ENCODE measurements at regions not wholly inside any gene's neighbourhood (a gene's known extent, or its start where the extent isn't known, plus 50 kb on each side); places are given as distances from the start of the nearest gene placed in this dataset.
A peak's percentile ranks its signal among the peaks of the same experiment; 100 is the strongest.
"Not testable (repeated sequence)": the region's sequence is repeated elsewhere in the genome, so short reads cannot be mapped to it uniquely, and the experiment has no call there.

- not testable (repeated sequence) for H2AFZ ChIP-seq; H3K79me2 ChIP-seq (replicated peaks; ENCODE audit: insufficient read depth); DNase-seq (ENCODE audit: low spot score); H3K9me2 ChIP-seq (ENCODE audit: insufficient read depth); H3F3A ChIP-seq (replicated peaks; ENCODE audit: low read depth); H3K27ac Mint-ChIP-seq; ATAC-seq; H3K36me3 ChIP-seq (ENCODE audit: insufficient read depth); H3K36me3 Mint-ChIP-seq (ENCODE audit: low read depth); H3K27me3 Mint-ChIP-seq (ENCODE audit: insufficient read depth, low read depth, poor library complexity); H3K4me1 Mint-ChIP-seq; H4K20me1 ChIP-seq (replicated peaks; ENCODE audit: insufficient read depth); H3K4me2 ChIP-seq; H3K27me3 ChIP-seq (ENCODE audit: insufficient read depth); H3K4me1 ChIP-seq (ENCODE audit: insufficient read depth); H3K4me3 Mint-ChIP-seq; H3K27ac ChIP-seq (ENCODE audit: low read depth)
- H3K4me3 ChIP-seq, result 0 out of 2 replicates have a peak overlapping the region, but pooled peaks have one; percentile 43
- peaks cover 42% of the 10 kb centered on the region for H3K9me3 Mint-ChIP-seq
Observed at GRCh38 chr9:65566018-65566417, 109.7 kb upstream of the ZNG1E start.

GRCh38 chr9:65519018-65519417 lies 156.7 kb upstream of the ZNG1E start:
- H3K4me2 ChIP-seq; H3K4me3 Mint-ChIP-seq; ATAC-seq; DNase-seq (ENCODE audit: low spot score); H3K4me1 ChIP-seq (ENCODE audit: insufficient read depth); H3K36me3 Mint-ChIP-seq (ENCODE audit: low read depth); H4K20me1 ChIP-seq (replicated peaks; ENCODE audit: insufficient read depth); H3K9me2 ChIP-seq (ENCODE audit: insufficient read depth); H3K36me3 ChIP-seq (ENCODE audit: insufficient read depth); H2AFZ ChIP-seq; H3K27me3 Mint-ChIP-seq (ENCODE audit: insufficient read depth, low read depth, poor library complexity); H3K27ac ChIP-seq (ENCODE audit: low read depth); H3K27me3 ChIP-seq (ENCODE audit: insufficient read depth); H3K4me1 Mint-ChIP-seq; H3K4me3 ChIP-seq; H3K79me2 ChIP-seq (replicated peaks; ENCODE audit: insufficient read depth); H3K27ac Mint-ChIP-seq; H3F3A ChIP-seq (replicated peaks; ENCODE audit: low read depth): not testable (repeated sequence)
- H3K9me3 Mint-ChIP-seq, result peaks cover 20% of the 10 kb centered on the region

- not testable (repeated sequence) for H2AFZ ChIP-seq; H3K4me2 ChIP-seq; H3K4me3 Mint-ChIP-seq; H3K79me2 ChIP-seq (replicated peaks; ENCODE audit: insufficient read depth); H3K27me3 ChIP-seq (ENCODE audit: insufficient read depth); H3F3A ChIP-seq (replicated peaks; ENCODE audit: low read depth); H3K9me2 ChIP-seq (ENCODE audit: insufficient read depth); H3K36me3 ChIP-seq (ENCODE audit: insufficient read depth); H3K27me3 Mint-ChIP-seq (ENCODE audit: insufficient read depth, low read depth, poor library complexity); H3K4me1 ChIP-seq (ENCODE audit: insufficient read depth); H3K4me1 Mint-ChIP-seq; DNase-seq (ENCODE audit: low spot score); H3K36me3 Mint-ChIP-seq (ENCODE audit: low read depth); H4K20me1 ChIP-seq (replicated peaks; ENCODE audit: insufficient read depth); H3K4me3 ChIP-seq; H3K27ac ChIP-seq (ENCODE audit: low read depth); ATAC-seq; H3K27ac Mint-ChIP-seq
- peaks cover 41% of the 10 kb centered on the region for H3K9me3 Mint-ChIP-seq
Observed at GRCh38 chr9:65514465-65514864, 161.3 kb upstream of the ZNG1E start.

GRCh38 chr9:65507897-65508296 lies 167.8 kb upstream of the ZNG1E start:
- H3K9me2 ChIP-seq (ENCODE audit: insufficient read depth); DNase-seq (ENCODE audit: low spot score); H3K27me3 ChIP-seq (ENCODE audit: insufficient read depth); H4K20me1 ChIP-seq (replicated peaks; ENCODE audit: insufficient read depth); H2AFZ ChIP-seq; H3K79me2 ChIP-seq (replicated peaks; ENCODE audit: insufficient read depth); H3K27me3 Mint-ChIP-seq (ENCODE audit: insufficient read depth, low read depth, poor library complexity); H3K4me3 ChIP-seq; H3K36me3 ChIP-seq (ENCODE audit: insufficient read depth); H3K27ac ChIP-seq (ENCODE audit: low read depth); ATAC-seq; H3K36me3 Mint-ChIP-seq (ENCODE audit: low read depth); H3K4me3 Mint-ChIP-seq; H3K4me2 ChIP-seq; H3K27ac Mint-ChIP-seq; H3F3A ChIP-seq (replicated peaks; ENCODE audit: low read depth); H3K4me1 ChIP-seq (ENCODE audit: insufficient read depth); H3K4me1 Mint-ChIP-seq: not testable (repeated sequence)
- peaks cover 33% of the 10 kb centered on the region for H3K9me3 Mint-ChIP-seq

- not testable (repeated sequence) for H3K4me3 ChIP-seq; H2AFZ ChIP-seq; DNase-seq (ENCODE audit: low spot score); ATAC-seq; H3K4me3 Mint-ChIP-seq; H3K4me1 Mint-ChIP-seq; H3F3A ChIP-seq (replicated peaks; ENCODE audit: low read depth); H3K4me2 ChIP-seq; H3K27ac Mint-ChIP-seq; H3K36me3 Mint-ChIP-seq (ENCODE audit: low read depth); H3K9me2 ChIP-seq (ENCODE audit: insufficient read depth); H3K27ac ChIP-seq (ENCODE audit: low read depth); H3K27me3 ChIP-seq (ENCODE audit: insufficient read depth); H4K20me1 ChIP-seq (replicated peaks; ENCODE audit: insufficient read depth); H3K27me3 Mint-ChIP-seq (ENCODE audit: insufficient read depth, low read depth, poor library complexity); H3K36me3 ChIP-seq (ENCODE audit: insufficient read depth); H3K4me1 ChIP-seq (ENCODE audit: insufficient read depth); H3K79me2 ChIP-seq (replicated peaks; ENCODE audit: insufficient read depth)
- H3K9me3 Mint-ChIP-seq, result peaks cover 33% of the 10 kb centered on the region
Observed at GRCh38 chr9:65504686-65505085, 171.0 kb upstream of the ZNG1E start.

- not testable (repeated sequence) for DNase-seq (ENCODE audit: low spot score)
Observed at GRCh38 chr9:65503696-65504095, 172.0 kb upstream of the ZNG1E start.

GRCh38 chr9:65482890-65483289 lies 192.8 kb upstream of the ZNG1E start:
- not testable (repeated sequence) for H2AFZ ChIP-seq; H3K36me3 ChIP-seq (ENCODE audit: insufficient read depth); H3K27ac Mint-ChIP-seq; H3F3A ChIP-seq (replicated peaks; ENCODE audit: low read depth); DNase-seq (ENCODE audit: low spot score); H3K9me2 ChIP-seq (ENCODE audit: insufficient read depth); H3K36me3 Mint-ChIP-seq (ENCODE audit: low read depth); H3K4me3 Mint-ChIP-seq; H3K4me1 ChIP-seq (ENCODE audit: insufficient read depth); H3K79me2 ChIP-seq (replicated peaks; ENCODE audit: insufficient read depth); ATAC-seq; H3K27me3 ChIP-seq (ENCODE audit: insufficient read depth); H3K4me3 ChIP-seq; H4K20me1 ChIP-seq (replicated peaks; ENCODE audit: insufficient read depth); H3K4me2 ChIP-seq; H3K4me1 Mint-ChIP-seq; H3K27ac ChIP-seq (ENCODE audit: low read depth); H3K27me3 Mint-ChIP-seq (ENCODE audit: insufficient read depth, low read depth, poor library complexity)
- H3K9me3 Mint-ChIP-seq, result peaks cover 72% of the 10 kb centered on the region

More at GRCh38 chr9:65503696-65504095, 172.0 kb upstream of the ZNG1E start:
- not testable (repeated sequence) for H3K4me3 Mint-ChIP-seq; H3K27me3 ChIP-seq (ENCODE audit: insufficient read depth); H3K27ac ChIP-seq (ENCODE audit: low read depth); H3K4me3 ChIP-seq; H3K27me3 Mint-ChIP-seq (ENCODE audit: insufficient read depth, low read depth, poor library complexity); H3F3A ChIP-seq (replicated peaks; ENCODE audit: low read depth); H3K4me1 Mint-ChIP-seq; H3K4me2 ChIP-seq; H3K79me2 ChIP-seq (replicated peaks; ENCODE audit: insufficient read depth); H2AFZ ChIP-seq; H4K20me1 ChIP-seq (replicated peaks; ENCODE audit: insufficient read depth); H3K36me3 Mint-ChIP-seq (ENCODE audit: low read depth); H3K4me1 ChIP-seq (ENCODE audit: insufficient read depth); H3K27ac Mint-ChIP-seq; ATAC-seq; H3K9me2 ChIP-seq (ENCODE audit: insufficient read depth); H3K36me3 ChIP-seq (ENCODE audit: insufficient read depth)
- peaks cover 41% of the 10 kb centered on the region for H3K9me3 Mint-ChIP-seq

Measured in GM23338 (cell line).